ENCODE measurements at regions not wholly inside any gene's neighbourhood (a gene's known extent, or its start where the extent isn't known, plus 50 kb on each side); places are given as distances from the start of the nearest gene placed in this dataset.

DNA sequence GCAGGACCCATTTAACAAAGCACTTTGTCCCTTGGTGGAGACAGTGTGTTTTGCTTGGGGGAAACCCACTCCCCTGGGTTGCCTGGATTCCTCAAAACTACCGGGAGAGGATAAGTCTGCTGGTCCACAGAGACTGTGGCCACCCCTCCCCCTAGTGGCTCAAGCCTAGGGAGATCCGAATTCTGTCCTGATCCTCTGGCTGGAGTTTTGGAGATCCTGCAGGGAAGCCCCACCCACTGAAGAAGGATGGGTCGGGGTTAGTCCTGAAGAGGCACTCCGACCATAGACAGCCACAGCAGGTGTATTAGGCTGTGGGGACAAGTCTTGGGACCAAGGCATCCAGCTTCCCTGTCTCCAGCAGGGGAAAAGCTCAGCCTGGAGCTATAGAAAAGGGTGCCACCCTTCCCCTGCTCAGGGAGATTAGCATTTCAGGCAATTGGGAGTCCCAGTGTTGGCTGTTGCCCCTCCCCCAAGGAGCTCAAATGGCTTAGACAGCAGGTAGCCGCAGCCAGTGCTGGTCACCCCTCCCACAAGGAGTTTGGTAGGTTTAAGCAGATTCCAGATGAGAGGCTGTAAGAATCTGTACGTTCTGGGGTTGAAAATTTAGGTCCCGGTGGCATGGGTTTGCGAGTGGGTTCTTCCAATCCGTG, 750.0 kb downstream of the TBC1D32 start:
- no peaks in the 10 kb centered on the region for H3K27me3 ChIP-seq (ENCODE audit: control insufficient read depth, insufficient read depth, low read length)
- no peak overlapping the region for H4K5ac ChIP-seq (ENCODE audit: low read depth, low read length)
- no peak overlapping the region for H2AK9ac ChIP-seq (replicated peaks; ENCODE audit: low read depth, low read length, poor library complexity)
- H3K4me2 ChIP-seq (ENCODE audit: low read depth, low read length): no peak overlapping the region
- dilution Hi-C loops (cut with HindIII; ENCODE audit: low sequenced_read_pairs, unreplicated experiment) (no loop called here), in situ Hi-C loops (cut with MboI; ENCODE audit: low sequenced_read_pairs) (no loop called here), intact Hi-C loops (cut with micrococcal nuclease) (no loop called here)
- 40% methylated on average over 1 of the region's 9 CpGs; no CpG with 5 or more reads in 1 of the 2 experiments for WGBS, 2 experiments (ENCODE audit: extremely low coverage in 2 of 2, insufficient read length in 1 of 2)
- no peak overlapping the region for H3K18ac ChIP-seq (ENCODE audit: low read depth, low read length)
- no peak overlapping the region for H2BK5ac ChIP-seq (ENCODE audit: low read depth, low read length, poor library complexity, severe bottlenecking)
- H3K56ac ChIP-seq (ENCODE audit: extremely low read depth, insufficient read depth, low read length): no peak overlapping the region
- no peak overlapping the region for H3K9ac ChIP-seq (ENCODE audit: low read depth, low read length)
- H3K27ac ChIP-seq (ENCODE audit: insufficient read depth, low read length): no peak overlapping the region
- no TSS peak for BruUV-seq (replicated peaks)
- H2BK20ac ChIP-seq (ENCODE audit: low read depth, low read length): no peak overlapping the region
- H3K9me1 ChIP-seq (ENCODE audit: insufficient read depth, low read length): no peaks in the 10 kb centered on the region
- no peaks in the 10 kb centered on the region for H3K36me3 ChIP-seq (ENCODE audit: control insufficient read depth, insufficient read depth, low read length)
- H3K14ac ChIP-seq (replicated peaks; ENCODE audit: low read depth, low read length): no peak overlapping the region
- no peak overlapping the region for H3K4ac ChIP-seq (ENCODE audit: low read depth, low read length)
- H3K4me1 ChIP-seq (ENCODE audit: control insufficient read depth, insufficient read depth, low read length): no peaks in the 10 kb centered on the region
- CTCF ChIA-PET: no interaction called here
- H4K91ac ChIP-seq (ENCODE audit: insufficient read depth, low read depth, low read length): no peak overlapping the region
- H3K9me3 ChIP-seq (ENCODE audit: control insufficient read depth, insufficient read depth, low read length): peaks cover 8% of the 10 kb centered on the region
- DNase-seq: no peak
- no peak overlapping the region for H2AK5ac ChIP-seq (ENCODE audit: low read depth, low read length)
- no peak for ATAC-seq (ENCODE audit: low read depth)
- H3K23ac ChIP-seq (ENCODE audit: low read depth, low read length): no peak overlapping the region
- H4K8ac ChIP-seq (ENCODE audit: low read depth in 2 of 2, low read length in 2 of 2): no peak overlapping the region
- no peak overlapping the region for H2BK120ac ChIP-seq (ENCODE audit: low read depth, low read length)
- H4K20me1 ChIP-seq (ENCODE audit: insufficient read depth, low read length): no peaks in the 10 kb centered on the region
- H2BK15ac ChIP-seq (ENCODE audit: low read depth, low read length): no peak overlapping the region
- POLR2A ChIA-PET (ENCODE audit: unreplicated experiment): no interaction called here
- H3K4me3 ChIP-seq (ENCODE audit: insufficient read depth, low read depth, low read length): no peak overlapping the region
- no peak for TF ChIP-seq FOS (IDR thresholded peaks at IDR 0.05; ENCODE audit: low read depth, low read length)
- TF ChIP-seq BHLHE40 (IDR thresholded peaks at IDR 0.05; ENCODE audit: low read depth, low read length): no peak
- TF ChIP-seq, protein P1, sequence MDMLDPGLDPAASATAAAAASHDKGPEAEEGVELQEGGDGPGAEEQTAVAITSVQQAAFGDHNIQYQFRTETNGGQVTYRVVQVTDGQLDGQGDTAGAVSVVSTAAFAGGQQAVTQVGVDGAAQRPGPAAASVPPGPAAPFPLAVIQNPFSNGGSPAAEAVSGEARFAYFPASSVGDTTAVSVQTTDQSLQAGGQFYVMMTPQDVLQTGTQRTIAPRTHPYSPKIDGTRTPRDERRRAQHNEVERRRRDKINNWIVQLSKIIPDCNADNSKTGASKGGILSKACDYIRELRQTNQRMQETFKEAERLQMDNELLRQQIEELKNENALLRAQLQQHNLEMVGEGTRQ (IDR thresholded peaks at IDR 0.05; ENCODE audit: low read depth, low read length): no peak
- TF ChIP-seq CEBPB (IDR thresholded peaks at IDR 0.05; ENCODE audit: low read depth, low read length): no peak
- TF ChIP-seq, protein P2, sequence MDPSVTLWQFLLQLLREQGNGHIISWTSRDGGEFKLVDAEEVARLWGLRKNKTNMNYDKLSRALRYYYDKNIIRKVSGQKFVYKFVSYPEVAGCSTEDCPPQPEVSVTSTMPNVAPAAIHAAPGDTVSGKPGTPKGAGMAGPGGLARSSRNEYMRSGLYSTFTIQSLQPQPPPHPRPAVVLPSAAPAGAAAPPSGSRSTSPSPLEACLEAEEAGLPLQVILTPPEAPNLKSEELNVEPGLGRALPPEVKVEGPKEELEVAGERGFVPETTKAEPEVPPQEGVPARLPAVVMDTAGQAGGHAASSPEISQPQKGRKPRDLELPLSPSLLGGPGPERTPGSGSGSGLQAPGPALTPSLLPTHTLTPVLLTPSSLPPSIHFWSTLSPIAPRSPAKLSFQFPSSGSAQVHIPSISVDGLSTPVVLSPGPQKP (IDR thresholded peaks at IDR 0.05; ENCODE audit: borderline replicate concordance, low read depth, low read length): no peak
- TF ChIP-seq RFX5 (IDR thresholded peaks at IDR 0.05; ENCODE audit: low read depth, low read length): no peak
- no peak for TF ChIP-seq POLR2A (IDR thresholded peaks at IDR 0.05; ENCODE audit: low read depth, low read length)
- TF ChIP-seq MXI1 (IDR thresholded peaks at IDR 0.05; ENCODE audit: borderline replicate concordance, low read depth, low read length): no peak
- no peak for TF ChIP-seq RAD21 (IDR thresholded peaks at IDR 0.05; ENCODE audit: low read length)
- H2AFZ ChIP-seq (replicated peaks; ENCODE audit: low read length, poor library complexity): no peak overlapping the region
- H3K79me1 ChIP-seq (ENCODE audit: low read depth in 1 of 2, low read length in 2 of 2): no peaks in the 10 kb centered on the region

All from IMR-90 (cell line).